ENCODE measurements at regions not wholly inside any gene's neighbourhood (a gene's known extent, or its start where the extent isn't known, plus 50 kb on each side); places are given as distances from the start of the nearest gene placed in this dataset.

DNA sequence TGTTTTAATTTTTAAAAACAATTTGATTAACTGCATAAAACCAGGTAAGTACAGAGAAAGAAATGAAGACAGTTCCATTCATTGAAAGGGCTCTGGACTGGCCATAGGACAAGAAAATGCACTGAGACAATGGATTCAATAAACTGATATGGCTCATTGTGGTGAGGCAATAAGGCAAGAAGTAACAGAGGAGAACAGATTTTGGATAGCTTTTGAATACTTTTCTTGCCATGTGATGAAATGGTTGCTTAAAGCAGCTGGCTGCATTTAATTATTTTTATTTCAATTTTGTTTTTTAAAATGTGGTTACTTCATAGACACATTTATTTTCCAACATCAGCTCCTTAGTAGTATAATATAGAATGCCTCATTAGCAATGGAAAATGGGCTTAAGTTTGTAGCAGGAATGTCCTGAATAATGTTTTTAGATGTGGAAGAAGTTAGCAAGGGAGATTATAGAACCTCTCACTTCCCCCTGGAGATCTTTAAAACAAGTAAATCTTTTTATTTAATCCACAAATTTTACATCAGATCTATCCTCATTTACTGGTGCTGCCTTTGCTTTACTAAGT is 646.9 kb upstream of the ZEB2 start:
- TF ChIP-seq, protein P1, sequence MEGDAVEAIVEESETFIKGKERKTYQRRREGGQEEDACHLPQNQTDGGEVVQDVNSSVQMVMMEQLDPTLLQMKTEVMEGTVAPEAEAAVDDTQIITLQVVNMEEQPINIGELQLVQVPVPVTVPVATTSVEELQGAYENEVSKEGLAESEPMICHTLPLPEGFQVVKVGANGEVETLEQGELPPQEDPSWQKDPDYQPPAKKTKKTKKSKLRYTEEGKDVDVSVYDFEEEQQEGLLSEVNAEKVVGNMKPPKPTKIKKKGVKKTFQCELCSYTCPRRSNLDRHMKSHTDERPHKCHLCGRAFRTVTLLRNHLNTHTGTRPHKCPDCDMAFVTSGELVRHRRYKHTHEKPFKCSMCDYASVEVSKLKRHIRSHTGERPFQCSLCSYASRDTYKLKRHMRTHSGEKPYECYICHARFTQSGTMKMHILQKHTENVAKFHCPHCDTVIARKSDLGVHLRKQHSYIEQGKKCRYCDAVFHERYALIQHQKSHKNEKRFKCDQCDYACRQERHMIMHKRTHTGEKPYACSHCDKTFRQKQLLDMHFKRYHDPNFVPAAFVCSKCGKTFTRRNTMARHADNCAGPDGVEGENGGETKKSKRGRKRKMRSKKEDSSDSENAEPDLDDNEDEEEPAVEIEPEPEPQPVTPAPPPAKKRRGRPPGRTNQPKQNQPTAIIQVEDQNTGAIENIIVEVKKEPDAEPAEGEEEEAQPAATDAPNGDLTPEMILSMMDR (IDR thresholded peaks at IDR 0.05; ENCODE audit: unreplicated experiment): no peak
- ChIA-PET POLR2A (no interaction called here), CTCF (interaction anchor here (0.8 kb wide), 1 partner anchor 826 kb away, joined by 3 read pairs; no protein-coding TSS in a partner anchor)
- H3K4me1 Mint-ChIP-seq (ENCODE audit: insufficient read depth, unreplicated experiment): peaks cover 6% of the 10 kb centered on the region
- H3K27ac Mint-ChIP-seq (ENCODE audit: low read depth, unreplicated experiment): no peak overlapping the region
- DNase-seq (ENCODE audit: unreplicated experiment): no peak
- intact Hi-C loops (cut with micrococcal nuclease): no loop called here
- no peaks in the 10 kb centered on the region for H3K27me3 Mint-ChIP-seq (ENCODE audit: insufficient read depth, unreplicated experiment)
- BruUV-seq (replicated peaks): no TSS peak
- no peaks in the 10 kb centered on the region for H3K36me3 Mint-ChIP-seq (ENCODE audit: insufficient read depth, unreplicated experiment)
- H3K4me3 Mint-ChIP-seq (ENCODE audit: unreplicated experiment): no peak overlapping the region
- H3K9me3 Mint-ChIP-seq (ENCODE audit: unreplicated experiment): no peaks in the 10 kb centered on the region

DNA sequence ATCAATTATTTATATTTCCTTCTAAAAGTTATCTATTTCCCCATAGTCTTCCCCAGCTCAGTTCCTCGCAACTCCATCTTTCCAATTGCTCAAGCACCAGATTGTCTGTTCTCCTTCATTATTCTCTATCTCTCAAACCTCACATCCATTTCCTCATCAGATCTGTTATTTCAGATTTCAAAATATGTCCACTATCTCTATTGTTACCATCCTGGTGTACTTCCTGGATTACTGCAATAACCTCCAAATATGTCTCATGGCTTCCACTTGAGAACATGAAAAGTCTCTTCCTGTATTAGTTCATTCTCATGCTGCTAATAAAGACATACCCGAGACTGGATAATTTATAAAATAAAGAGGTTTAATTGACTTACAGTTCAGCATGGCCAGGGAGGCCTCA is 641.7 kb upstream of the ZEB2 start:
- intact Hi-C loops (cut with micrococcal nuclease): no loop called here
- POLR2A ChIA-PET: interaction anchor here (0.7 kb wide), 1 partner anchor 354 kb away, joined by 3 read pairs; no protein-coding TSS in a partner anchor
- H3K36me3 Mint-ChIP-seq (ENCODE audit: insufficient read depth, unreplicated experiment): no peaks in the 10 kb centered on the region
- H3K9me3 Mint-ChIP-seq (ENCODE audit: unreplicated experiment): no peaks in the 10 kb centered on the region
- DNase-seq (ENCODE audit: unreplicated experiment): no peak
- peaks cover 26% of the 10 kb centered on the region for H3K4me1 Mint-ChIP-seq (ENCODE audit: insufficient read depth, unreplicated experiment)
- BruUV-seq (replicated peaks): no TSS peak
- TF ChIP-seq, protein P1 (IDR thresholded peaks at IDR 0.05; ENCODE audit: unreplicated experiment): no peak
- no peak overlapping the region for H3K27ac Mint-ChIP-seq (ENCODE audit: low read depth, unreplicated experiment)
- H3K4me3 Mint-ChIP-seq (ENCODE audit: unreplicated experiment): no peak overlapping the region
- CTCF ChIA-PET: no interaction called here
- H3K27me3 Mint-ChIP-seq (ENCODE audit: insufficient read depth, unreplicated experiment): no peaks in the 10 kb centered on the region

DNA sequence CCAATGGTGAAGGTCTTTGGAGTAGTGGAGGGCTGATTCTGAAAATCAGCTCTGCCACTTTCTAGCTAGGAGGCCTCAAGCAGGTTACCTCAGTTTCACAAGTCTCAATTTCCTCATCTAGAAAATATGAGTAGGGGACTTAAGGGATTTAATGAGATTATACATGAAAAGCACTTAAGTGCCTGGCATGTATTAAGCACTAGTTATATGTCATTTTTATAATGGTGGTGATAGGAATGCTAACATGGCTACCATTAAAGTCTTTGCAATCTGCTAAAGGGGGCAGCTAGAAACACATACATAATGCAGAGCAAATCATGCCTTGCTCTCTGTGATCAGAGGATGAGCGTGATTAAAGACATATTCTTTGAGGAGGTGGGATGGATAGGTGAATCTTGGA is 640.9 kb upstream of the ZEB2 start:
- POLR2A ChIA-PET: interaction anchor here (0.7 kb wide), 1 partner anchor 355 kb away, joined by 3 read pairs; no protein-coding TSS in a partner anchor
- H3K36me3 Mint-ChIP-seq (ENCODE audit: insufficient read depth, unreplicated experiment): no peaks in the 10 kb centered on the region
- CTCF ChIA-PET: no interaction called here

DNA sequence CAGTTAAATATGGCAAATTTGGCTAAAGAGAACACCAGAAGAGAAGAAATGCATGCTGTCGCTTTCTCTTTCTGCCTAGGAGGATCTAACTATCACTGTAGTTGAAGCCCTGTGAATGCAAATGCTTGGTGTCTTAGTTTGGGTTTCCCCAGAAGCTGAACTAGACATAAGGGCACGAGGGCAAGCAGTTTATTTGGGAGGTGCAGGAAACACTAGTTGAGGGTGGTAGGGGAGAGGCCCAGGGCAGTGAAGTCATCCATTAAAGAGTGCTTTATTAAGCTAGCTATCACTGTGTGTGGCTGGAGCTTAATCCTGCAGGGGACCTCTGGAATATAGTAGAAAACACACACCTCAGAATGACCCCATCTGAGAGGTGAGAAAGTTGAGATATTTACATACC is 639.8 kb upstream of the ZEB2 start:
- H3K27ac Mint-ChIP-seq (ENCODE audit: low read depth, unreplicated experiment): peak overlapping the region; percentile 85
- no TSS peak for BruUV-seq (replicated peaks)
- H3K27me3 Mint-ChIP-seq (ENCODE audit: insufficient read depth, unreplicated experiment): no peaks in the 10 kb centered on the region
- ChIA-PET POLR2A (no interaction called here), CTCF (interaction anchor here (0.5 to 0.7 kb wide), 2 partner anchors 15 to 1254 kb away, joined by 3 to 4 read pairs; no protein-coding TSS in a partner anchor)
- no peaks in the 10 kb centered on the region for H3K9me3 Mint-ChIP-seq (ENCODE audit: unreplicated experiment)
- TF ChIP-seq, protein P1 (IDR thresholded peaks at IDR 0.05; ENCODE audit: unreplicated experiment): no peak
- intact Hi-C loops (cut with micrococcal nuclease): no loop called here
- no peaks in the 10 kb centered on the region for H3K36me3 Mint-ChIP-seq (ENCODE audit: insufficient read depth, unreplicated experiment)
- no peak for DNase-seq (ENCODE audit: unreplicated experiment)
- peaks cover 26% of the 10 kb centered on the region for H3K4me1 Mint-ChIP-seq (ENCODE audit: insufficient read depth, unreplicated experiment)
- no peak overlapping the region for H3K4me3 Mint-ChIP-seq (ENCODE audit: unreplicated experiment)

More for the DNA sequence above, 640.9 kb upstream of the ZEB2 start:
- Mint-ChIP-seq H3K27me3 (ENCODE audit: insufficient read depth, unreplicated experiment) (no peaks in the 10 kb centered on the region), H3K4me1 (ENCODE audit: insufficient read depth, unreplicated experiment) (peaks cover 26% of the 10 kb centered on the region), H3K9me3 (ENCODE audit: unreplicated experiment) (no peaks in the 10 kb centered on the region), H3K27ac (ENCODE audit: low read depth, unreplicated experiment) (no peak overlapping the region), H3K4me3 (ENCODE audit: unreplicated experiment) (no peak overlapping the region)
- TF ChIP-seq, protein P1 (IDR thresholded peaks at IDR 0.05; ENCODE audit: unreplicated experiment): no peak
- no TSS peak for BruUV-seq (replicated peaks)
- no peak for DNase-seq (ENCODE audit: unreplicated experiment)
- intact Hi-C loops (cut with micrococcal nuclease): no loop called here

Data from MCF 10A (cell line).